T-helper 2 cell treated with Interferon-gamma antibody and Interleukin-4, amounts not matched to agents 5 μg/mL and 100 μg/mL, for 36 hours (primary cell): ENCODE measurements at regions not wholly inside any gene's neighbourhood (a gene's known extent, or its start where the extent isn't known, plus 50 kb on each side); places are given as distances from the start of the nearest gene placed in this dataset.

Experiments
- DNase-seq: peaks from one replicate; pipeline ENCODE4 v3.0.0; 2021; ENCODE audit warnings: low spot score
- H3K27ac Mint-ChIP-seq: one replicate; pipeline ENCODE4 v1.8.0; 2021; ENCODE audit warnings: mild to moderate bottlenecking, mixed read lengths
- H3K27me3 Mint-ChIP-seq: one replicate; pipeline ENCODE4 v1.8.0; 2021; ENCODE audit warnings: low read depth, mixed read lengths
- H3K36me3 Mint-ChIP-seq: one replicate; pipeline ENCODE4 v1.8.0; 2021; ENCODE audit warnings: low read depth, mixed read lengths
- H3K4me1 Mint-ChIP-seq: one replicate; pipeline ENCODE4 v1.8.0; 2021; ENCODE audit warnings: low read depth, mixed read lengths
- H3K4me3 Mint-ChIP-seq: one replicate; pipeline ENCODE4 v1.8.0; 2022; ENCODE audit warnings: mild to moderate bottlenecking, moderate library complexity, mixed read lengths
- H3K9me3 Mint-ChIP-seq: one replicate; pipeline ENCODE4 v1.8.0; 2021; ENCODE audit warnings: mixed read lengths

GRCh38 chr6:130742131-130742681 is 85.0 kb upstream of the SMLR1 start:
- no peak overlapping the region for H3K4me3 Mint-ChIP-seq
- H3K27me3 Mint-ChIP-seq, result peaks cover 7% of the 10 kb centered on the region
- no peaks in the 10 kb centered on the region for H3K9me3 Mint-ChIP-seq
- H3K36me3 Mint-ChIP-seq, result no peaks in the 10 kb centered on the region
- H3K27ac Mint-ChIP-seq, result no peak overlapping the region
- peaks cover 7% of the 10 kb centered on the region for H3K4me1 Mint-ChIP-seq
- DNase-seq, result no peak

GRCh38 chr6:130743175-130743574 is 84.0 kb upstream of the SMLR1 start:
- H3K27me3 Mint-ChIP-seq, result peaks cover 7% of the 10 kb centered on the region
- H3K27ac Mint-ChIP-seq, result no peak overlapping the region
- H3K9me3 Mint-ChIP-seq, result no peaks in the 10 kb centered on the region
- H3K4me3 Mint-ChIP-seq, result no peak overlapping the region
- peaks cover 7% of the 10 kb centered on the region for H3K4me1 Mint-ChIP-seq
- DNase-seq, result no peak
- no peaks in the 10 kb centered on the region for H3K36me3 Mint-ChIP-seq

- H3K27me3 Mint-ChIP-seq, result peaks cover 7% of the 10 kb centered on the region
- peaks cover 7% of the 10 kb centered on the region for H3K4me1 Mint-ChIP-seq
- H3K27ac Mint-ChIP-seq, result no peak overlapping the region
- no peak for DNase-seq
- peaks cover 8% of the 10 kb centered on the region for H3K9me3 Mint-ChIP-seq
- no peak overlapping the region for H3K4me3 Mint-ChIP-seq
- H3K36me3 Mint-ChIP-seq, result no peaks in the 10 kb centered on the region
Measured at GRCh38 chr6:130744576-130745366, 82.4 kb upstream of the SMLR1 start.

GRCh38 chr6:130748041-130748440 is 79.2 kb upstream of the SMLR1 start:
- Mint-ChIP-seq H3K4me1 (peaks cover 4% of the 10 kb centered on the region), H3K27me3 (peaks cover 5% of the 10 kb centered on the region), H3K27ac (no peak overlapping the region), H3K36me3 (no peaks in the 10 kb centered on the region), H3K4me3 (no peak overlapping the region), H3K9me3 (peaks cover 8% of the 10 kb centered on the region)
- no peak for DNase-seq

- Mint-ChIP-seq H3K27ac (no peak overlapping the region), H3K9me3 (peaks cover 8% of the 10 kb centered on the region), H3K27me3 (peaks cover 3% of the 10 kb centered on the region), H3K4me1 (peaks cover 4% of the 10 kb centered on the region), H3K36me3 (no peaks in the 10 kb centered on the region), H3K4me3 (no peak overlapping the region)
- DNase-seq, result no peak
Measured at GRCh38 chr6:130749402-130749801, 77.8 kb upstream of the SMLR1 start.

GRCh38 chr6:130752267-130752666 is 74.9 kb upstream of the SMLR1 start:
- Mint-ChIP-seq H3K4me3 (no peak overlapping the region), H3K36me3 (no peaks in the 10 kb centered on the region), H3K27me3 (peaks cover 3% of the 10 kb centered on the region), H3K9me3 (peaks cover 8% of the 10 kb centered on the region), H3K27ac (no peak overlapping the region), H3K4me1 (no peaks in the 10 kb centered on the region)
- no peak for DNase-seq

- Mint-ChIP-seq H3K36me3 (no peaks in the 10 kb centered on the region), H3K27ac (no peak overlapping the region), H3K27me3 (peaks cover 3% of the 10 kb centered on the region), H3K4me1 (peaks cover 7% of the 10 kb centered on the region), H3K4me3 (no peak overlapping the region), H3K9me3 (no peaks in the 10 kb centered on the region)
- no peak for DNase-seq
Measured at GRCh38 chr6:130754786-130755367, 72.3 kb upstream of the SMLR1 start.

GRCh38 chr6:130755368-130756034 is 71.7 kb upstream of the SMLR1 start:
- peaks cover 3% of the 10 kb centered on the region for H3K27me3 Mint-ChIP-seq
- no peak overlapping the region for H3K27ac Mint-ChIP-seq
- H3K4me1 Mint-ChIP-seq, result peaks cover 7% of the 10 kb centered on the region
- no peaks in the 10 kb centered on the region for H3K36me3 Mint-ChIP-seq
- no peak for DNase-seq
- no peak overlapping the region for H3K4me3 Mint-ChIP-seq
- H3K9me3 Mint-ChIP-seq, result no peaks in the 10 kb centered on the region

- no peak overlapping the region for H3K27ac Mint-ChIP-seq
- H3K36me3 Mint-ChIP-seq, result no peaks in the 10 kb centered on the region
- H3K4me1 Mint-ChIP-seq, result peaks cover 7% of the 10 kb centered on the region
- H3K27me3 Mint-ChIP-seq, result peaks cover 8% of the 10 kb centered on the region
- DNase-seq, result no peak
- no peaks in the 10 kb centered on the region for H3K9me3 Mint-ChIP-seq
- no peak overlapping the region for H3K4me3 Mint-ChIP-seq
Measured at GRCh38 chr6:130756824-130757223, 70.4 kb upstream of the SMLR1 start.

GRCh38 chr6:130758813-130759212 is 68.4 kb upstream of the SMLR1 start:
- no peaks in the 10 kb centered on the region for H3K36me3 Mint-ChIP-seq
- H3K27ac Mint-ChIP-seq, result no peak overlapping the region
- peaks cover 12% of the 10 kb centered on the region for H3K27me3 Mint-ChIP-seq
- no peak overlapping the region for H3K4me3 Mint-ChIP-seq
- no peaks in the 10 kb centered on the region for H3K9me3 Mint-ChIP-seq
- DNase-seq, result no peak
- H3K4me1 Mint-ChIP-seq, result peaks cover 7% of the 10 kb centered on the region

GRCh38 chr6:130760006-130760405 is 67.2 kb upstream of the SMLR1 start:
- H3K27me3 Mint-ChIP-seq, result peaks cover 20% of the 10 kb centered on the region
- H3K27ac Mint-ChIP-seq, result no peak overlapping the region
- no peak for DNase-seq
- H3K4me1 Mint-ChIP-seq, result peaks cover 7% of the 10 kb centered on the region
- H3K9me3 Mint-ChIP-seq, result no peaks in the 10 kb centered on the region
- no peak overlapping the region for H3K4me3 Mint-ChIP-seq
- no peaks in the 10 kb centered on the region for H3K36me3 Mint-ChIP-seq

- no peak for DNase-seq
- Mint-ChIP-seq H3K4me3 (no peak overlapping the region), H3K27ac (no peak overlapping the region), H3K27me3 (peaks cover 23% of the 10 kb centered on the region), H3K4me1 (peaks cover 7% of the 10 kb centered on the region), H3K9me3 (no peaks in the 10 kb centered on the region), H3K36me3 (no peaks in the 10 kb centered on the region)
Measured at GRCh38 chr6:130761286-130761685, 65.9 kb upstream of the SMLR1 start.

- Mint-ChIP-seq H3K36me3 (no peaks in the 10 kb centered on the region), H3K4me1 (no peaks in the 10 kb centered on the region), H3K27ac (no peak overlapping the region), H3K4me3 (no peak overlapping the region), H3K27me3 (peaks cover 23% of the 10 kb centered on the region), H3K9me3 (no peaks in the 10 kb centered on the region)
- no peak for DNase-seq
Measured at GRCh38 chr6:130765181-130765727, 62.0 kb upstream of the SMLR1 start.
